ENCODE measurements at regions not wholly inside any gene's neighbourhood (a gene's known extent, or its start where the extent isn't known, plus 50 kb on each side); places are given as distances from the start of the nearest gene placed in this dataset.

- Histone ChIP-seq H2AK5ac (ENCODE audit: insufficient read length, low read length) (no peak overlapping the region), H2BK15ac (ENCODE audit: low read depth, low read length) (no peak overlapping the region), H3K4me1 (ENCODE audit: insufficient read depth, low read length) (no peaks in the 10 kb centered on the region), H4K20me1 (ENCODE audit: control insufficient read depth, insufficient read depth, insufficient read length) (no peaks in the 10 kb centered on the region), H2AFZ (ENCODE audit: low read length) (no peak overlapping the region), H2BK120ac (ENCODE audit: low read depth, low read length, poor library complexity, severe bottlenecking) (no peak overlapping the region), H3K14ac (ENCODE audit: insufficient read depth, low read length) (no peak overlapping the region), H3K79me2 (ENCODE audit: insufficient read depth, low read length) (no peaks in the 10 kb centered on the region), H4K5ac (ENCODE audit: insufficient read length, low read depth, low read length) (no peak overlapping the region), H2BK20ac (ENCODE audit: low read depth, low read length, poor library complexity, severe bottlenecking) (no peak overlapping the region), H3K27me3 (ENCODE audit: insufficient read depth, low read length) (no peaks in the 10 kb centered on the region), H3K9ac (ENCODE audit: extremely low read depth, insufficient read length, low read length) (no peak overlapping the region), H2BK5ac (ENCODE audit: insufficient read length, low read length) (no peak overlapping the region), H3K23me2 (ENCODE audit: insufficient read length, low read depth, low read length, poor library complexity, severe bottlenecking) (no peaks in the 10 kb centered on the region), H3K4me2 (ENCODE audit: insufficient read depth, insufficient read length, low read length) (no peak overlapping the region), H4K8ac (replicated peaks; ENCODE audit: insufficient read length, low read depth, low read length) (no peak overlapping the region), H3K23ac (ENCODE audit: insufficient read length, low read depth, low read length) (no peak overlapping the region), H3K56ac (ENCODE audit: insufficient read length, low read depth, low read length) (no peak overlapping the region), H4K91ac (ENCODE audit: insufficient read length, low read depth, low read length) (no peak overlapping the region), H3K18ac (ENCODE audit: insufficient read length, low read depth, low read length) (no peak overlapping the region), H3K9me3 (ENCODE audit: control insufficient read depth, low read depth, low read length) (no peaks in the 10 kb centered on the region), H3K4ac (ENCODE audit: low read depth, low read length) (no peak overlapping the region), H3K27ac (ENCODE audit: insufficient read length, low read depth, low read length) (no peak overlapping the region), H3T11ph (ENCODE audit: low read length) (no peak overlapping the region), H3K79me1 (ENCODE audit: insufficient read depth, low read depth, low read length, poor library complexity, severe bottlenecking) (no peaks in the 10 kb centered on the region), H2BK12ac (ENCODE audit: insufficient read length, low read depth, low read length) (no peak overlapping the region)
- H3K4me3 Mint-ChIP-seq = no peak overlapping the region
- H3K27ac Mint-ChIP-seq = no peak overlapping the region
- TF ChIP-seq CTCF (conservative IDR thresholded peaks at IDR 0.05) = no peak
- peaks cover 1 to 8% of the 10 kb centered on the region in 2 experiments; a peak in 4 of 5 replicates for H3K9me3 Mint-ChIP-seq
- peaks cover 4 to 10% (median 7%) of the 10 kb centered on the region in 3 experiments; a peak in 6 of 7 replicates for H3K36me3 Mint-ChIP-seq (ENCODE audit: insufficient read depth in 1 of 3, low read depth in 3 of 3)
- no peaks in the 10 kb centered on the region for H3K4me1 Mint-ChIP-seq
- no CpG with 5 or more reads among the region's 2 CpGs for whole genome bisulfite sequencing (ENCODE audit: extremely low coverage, insufficient read length, low lambda C conversion rate)
- H3K27me3 Mint-ChIP-seq (ENCODE audit: low read depth) = no peaks in the 10 kb centered on the region
- DNase-seq = no peak
Measured at GRCh38 chr3:162971715-162972114, 1475.1 kb downstream of the OTOL1 start.

All from H9 (cell line).